Non-pigmented ciliary epithelial cell (primary cell): ENCODE measurements at regions not wholly inside any gene's neighbourhood (a gene's known extent, or its start where the extent isn't known, plus 50 kb on each side); places are given as distances from the start of the nearest gene placed in this dataset.
"Not testable (repeated sequence)": the region's sequence is repeated elsewhere in the genome, so short reads cannot be mapped to it uniquely, and the experiment has no call there.

Source experiments
- DNase-seq: peaks from one replicate; pipeline ENCODE4 v3.0.0-alpha.2; 2010; ENCODE audit warnings: low read depth

DNA sequence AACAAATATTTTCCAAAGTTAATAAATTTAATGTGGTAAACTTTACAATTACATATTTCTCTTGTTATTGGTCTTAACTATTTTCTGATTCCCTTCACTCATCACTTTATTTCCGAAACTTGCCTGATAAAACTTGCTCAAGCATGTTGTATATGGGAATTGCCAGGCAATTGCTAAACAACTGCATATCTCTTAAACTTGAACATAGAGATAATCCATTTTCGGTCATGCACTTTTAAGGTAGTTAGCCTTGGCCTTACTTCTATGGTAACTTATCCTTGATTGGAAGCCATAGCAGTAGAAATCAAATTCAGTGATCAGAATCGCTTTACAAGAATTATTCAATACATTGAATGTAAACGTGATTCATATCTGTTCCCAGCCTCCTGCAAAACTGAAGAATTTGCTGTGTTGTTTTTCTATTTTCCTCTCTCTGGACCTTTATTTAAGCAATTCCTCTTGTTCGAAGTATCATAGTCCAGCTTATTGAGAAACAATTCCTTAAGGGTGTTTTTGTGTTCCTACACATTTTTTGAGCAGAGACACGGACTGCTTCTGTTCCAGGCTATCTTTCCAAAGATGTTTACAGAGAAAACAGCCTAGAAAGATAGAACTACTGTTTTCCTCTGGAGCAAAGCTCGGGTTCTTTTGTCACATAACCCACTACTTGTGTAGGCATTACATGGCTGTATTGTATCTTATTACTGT, 674.3 kb downstream of the IRS1 start:
- DNase-seq = no peak

DNA sequence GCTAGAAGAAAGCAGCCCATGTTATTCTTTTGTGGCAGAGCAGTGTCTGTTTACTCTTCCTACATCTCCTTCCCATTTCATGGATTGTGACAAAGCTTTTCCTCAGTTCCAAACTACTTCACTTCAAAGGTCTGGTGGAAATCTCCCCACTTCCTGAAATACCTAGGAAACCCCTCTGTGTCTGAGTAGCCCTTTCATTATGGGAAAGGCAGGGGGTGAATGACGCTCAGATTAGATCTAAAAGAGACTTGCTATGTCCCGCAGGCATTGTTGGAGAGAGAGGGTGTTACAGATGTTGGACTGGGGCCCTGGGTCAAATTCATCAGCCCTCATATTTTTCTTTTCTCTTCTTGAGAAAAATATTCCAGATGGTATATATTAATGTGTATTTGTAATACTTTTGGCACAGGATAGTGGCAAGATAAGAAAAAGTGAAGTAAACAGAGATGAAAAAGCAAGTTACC, 675.0 kb downstream of the IRS1 start:
- DNase-seq = no peak

DNA sequence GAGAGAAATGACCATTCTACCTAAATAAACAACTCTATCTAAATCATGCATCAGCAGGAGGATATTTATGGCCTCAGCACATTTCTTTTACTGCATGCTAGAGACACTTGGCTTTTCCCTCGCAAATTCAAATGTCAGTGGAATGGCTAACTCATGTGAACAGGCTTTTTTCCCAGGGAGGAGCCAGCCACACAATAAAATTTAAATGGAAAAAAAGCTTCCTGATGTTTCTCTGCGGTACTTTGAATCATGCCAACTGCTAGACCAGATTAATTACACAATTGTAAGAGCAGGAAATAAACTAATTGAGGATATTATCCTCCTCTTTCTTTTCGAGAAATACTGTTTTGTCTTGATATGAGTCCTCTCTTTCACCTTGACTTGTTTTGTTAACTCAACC, 676.3 kb downstream of the IRS1 start:
- no peak for DNase-seq

DNA sequence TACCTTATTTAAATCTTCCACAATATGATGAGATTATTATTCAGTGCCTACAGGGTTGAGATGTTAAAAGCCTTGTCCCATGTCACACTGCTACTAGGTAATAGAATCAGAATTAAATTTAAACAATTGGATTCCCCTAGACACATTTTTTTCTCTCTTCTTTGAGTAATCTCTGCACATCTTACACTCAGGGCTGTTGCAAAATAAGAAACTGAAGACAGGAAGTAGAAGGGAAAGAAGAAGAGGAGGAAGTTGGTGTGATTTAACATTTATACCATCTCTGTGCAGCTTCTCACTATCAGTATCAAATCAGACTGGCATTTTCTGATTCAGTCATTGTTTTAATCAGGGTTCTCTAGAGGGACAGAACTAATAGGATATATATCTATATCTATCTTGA, 677.6 kb downstream of the IRS1 start:
- DNase-seq = no peak

DNA sequence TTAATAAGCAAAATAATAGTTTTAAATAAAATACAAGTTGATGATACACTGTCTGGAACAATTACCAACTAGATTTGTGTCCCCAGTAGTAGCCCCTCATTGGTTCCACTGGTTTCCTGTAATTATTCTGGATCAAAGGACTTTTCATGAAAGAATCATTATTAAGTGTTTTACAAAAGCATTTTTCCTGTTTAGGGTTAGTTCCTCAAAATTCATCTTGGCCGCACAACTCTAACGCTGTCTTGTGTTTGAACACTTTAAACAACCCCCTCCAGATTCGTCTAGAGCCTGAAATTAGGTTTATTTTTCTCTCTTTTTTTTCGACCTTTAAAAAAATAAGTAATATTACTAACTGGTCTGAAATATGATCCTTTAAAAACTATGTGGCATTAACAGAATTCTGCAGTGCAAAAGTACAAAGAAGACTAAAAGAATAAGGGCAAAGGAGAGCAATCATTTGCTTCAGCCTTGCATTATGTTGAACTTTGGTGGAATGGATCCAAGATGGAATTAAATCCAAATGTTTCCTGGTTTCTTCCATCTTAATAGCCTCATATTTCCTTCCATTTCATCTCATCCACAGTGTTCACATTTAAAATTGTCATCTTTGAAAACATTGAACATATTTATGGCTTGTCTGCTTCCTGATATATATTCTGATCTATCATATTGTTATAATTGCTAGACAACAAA, 678.4 kb downstream of the IRS1 start:
- no peak for DNase-seq

DNA sequence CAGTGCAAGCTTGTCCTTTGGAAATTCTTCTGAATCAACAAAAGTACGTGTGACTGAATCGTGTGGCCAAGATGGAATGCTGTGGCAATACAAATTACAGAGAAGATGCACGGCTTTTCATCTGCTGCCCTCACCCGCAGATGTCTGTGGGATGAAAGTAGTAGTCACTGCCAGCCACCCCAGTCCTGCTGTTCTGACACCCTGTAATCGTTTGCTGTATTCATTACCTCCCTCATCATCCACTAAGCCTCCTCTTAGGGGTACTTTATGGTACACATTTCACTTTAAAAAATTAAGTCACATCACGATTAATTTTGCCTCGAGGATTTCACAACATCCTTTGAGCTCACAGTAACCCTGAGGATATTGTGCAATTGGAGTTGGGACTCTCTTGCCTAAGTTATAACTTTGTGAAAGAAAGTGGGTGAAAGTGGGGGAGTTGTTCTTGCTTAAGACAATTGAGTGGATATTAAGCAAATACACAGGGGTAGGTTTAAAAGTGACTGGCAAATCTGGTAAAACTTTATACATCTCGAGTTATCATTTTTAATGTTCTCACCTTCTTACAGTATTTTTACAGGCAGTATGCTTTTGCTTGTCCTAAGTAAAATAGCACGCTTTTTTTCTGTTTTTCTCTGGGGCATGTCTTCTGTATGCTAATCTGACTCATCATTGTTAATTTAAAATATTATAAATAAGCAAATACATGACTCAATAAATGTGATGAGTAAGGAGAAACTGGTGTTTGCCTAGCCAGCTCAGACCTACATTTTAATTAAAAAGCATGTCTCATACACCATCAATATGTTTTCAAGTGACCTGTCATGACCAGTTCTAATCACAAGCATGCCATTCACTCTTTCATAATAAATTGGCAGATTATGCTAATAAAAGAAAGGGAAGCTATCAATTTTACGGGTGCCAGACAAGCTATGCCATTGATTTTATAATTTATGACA, 680.9 kb downstream of the IRS1 start:
- DNase-seq = peak; percentile 61

DNA sequence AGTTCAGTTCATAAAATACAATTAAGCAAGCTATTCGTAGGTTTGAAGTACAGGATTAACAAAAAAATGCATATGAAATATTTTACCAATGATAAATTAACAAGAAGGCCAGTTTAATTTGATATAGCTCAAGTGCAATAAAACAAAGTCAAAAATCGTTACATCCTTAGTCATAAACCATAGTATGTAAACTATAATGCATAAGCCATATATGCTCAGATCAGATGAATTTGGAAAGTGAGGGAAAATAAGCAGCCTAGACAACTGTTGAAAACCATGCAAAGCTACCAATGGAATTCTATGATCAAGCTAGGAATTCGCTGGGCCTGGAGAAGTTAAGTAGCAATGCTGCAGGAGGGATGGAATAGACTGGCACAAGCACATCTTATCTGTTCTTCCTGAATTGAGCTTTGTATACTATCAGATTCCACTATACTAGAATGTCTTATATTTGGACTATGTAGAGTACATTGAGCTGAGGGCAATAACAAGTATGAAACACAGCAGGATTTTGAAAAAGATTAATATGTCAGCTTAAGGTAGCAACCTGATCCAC, 682.0 kb downstream of the IRS1 start:
- no peak for DNase-seq

DNA sequence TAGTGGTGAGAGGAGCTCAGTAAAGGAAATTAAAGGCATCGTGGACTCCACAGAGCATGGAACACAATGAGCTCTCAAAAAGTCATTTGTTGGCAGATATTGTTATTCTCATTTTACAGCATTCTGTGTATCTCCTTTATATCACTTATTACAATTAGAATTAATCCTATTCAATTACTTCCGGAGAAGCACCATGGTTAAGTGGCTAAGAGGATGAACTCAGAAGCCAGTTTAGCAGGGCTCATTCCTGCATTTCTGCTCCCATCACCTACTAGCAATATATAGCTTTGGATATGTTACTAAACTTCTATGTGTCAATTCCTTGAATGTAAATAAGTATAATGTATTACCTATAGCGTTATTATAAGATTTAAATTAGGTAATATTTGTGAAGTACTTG, 683.3 kb downstream of the IRS1 start:
- DNase-seq = no peak

DNA sequence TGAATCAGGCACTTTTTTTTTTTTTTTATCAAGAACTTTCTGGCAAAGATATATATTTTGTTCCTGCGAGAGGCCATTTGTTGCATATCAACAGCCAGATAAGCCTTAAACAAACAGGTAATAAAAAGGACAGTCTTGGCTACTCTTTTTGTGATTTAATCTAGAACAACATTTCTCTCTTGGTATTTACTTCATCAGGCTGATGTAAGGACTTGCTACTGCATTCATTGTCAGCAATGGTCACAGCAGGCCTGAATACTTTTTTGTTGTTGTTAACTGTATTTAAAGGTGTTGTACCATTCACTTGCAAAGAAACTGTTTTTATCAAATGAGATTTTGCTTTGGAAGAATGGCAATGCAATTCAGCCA, 683.8 kb downstream of the IRS1 start:
- no peak for DNase-seq

DNA sequence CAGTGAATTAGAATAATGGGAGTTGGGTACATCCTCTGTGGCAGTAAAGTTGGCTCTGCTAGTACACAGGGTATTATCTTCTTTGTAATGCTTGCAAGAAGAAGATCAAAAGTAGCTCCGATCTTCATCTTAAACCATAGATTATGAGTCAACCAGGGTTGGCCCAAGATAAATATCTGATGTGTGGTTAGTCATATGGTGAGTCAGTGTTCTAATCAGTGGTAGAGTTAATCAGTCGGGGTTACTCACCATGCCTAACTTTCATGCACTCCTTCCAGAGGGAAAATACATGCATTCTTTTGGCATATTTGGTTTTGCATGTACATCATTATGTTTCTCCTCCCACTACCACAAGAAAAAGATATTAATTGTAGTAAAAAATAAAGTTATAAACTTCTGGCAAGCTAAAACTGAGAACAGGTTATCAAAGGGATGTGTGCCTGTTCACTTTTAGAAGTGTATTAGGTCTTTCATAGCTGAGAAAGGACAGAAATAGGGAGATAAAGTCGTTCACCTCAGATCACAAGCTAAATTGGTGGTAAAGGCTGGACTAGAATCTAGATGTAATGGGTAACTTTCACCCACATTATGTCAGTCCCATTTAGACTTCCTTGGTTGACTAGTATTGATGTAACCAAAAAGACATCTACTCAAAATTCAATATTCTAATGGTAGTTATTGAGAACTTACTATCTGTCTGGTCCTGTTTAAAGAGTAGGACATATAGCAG, 684.4 kb downstream of the IRS1 start:
- DNase-seq = peak; percentile 99

DNA sequence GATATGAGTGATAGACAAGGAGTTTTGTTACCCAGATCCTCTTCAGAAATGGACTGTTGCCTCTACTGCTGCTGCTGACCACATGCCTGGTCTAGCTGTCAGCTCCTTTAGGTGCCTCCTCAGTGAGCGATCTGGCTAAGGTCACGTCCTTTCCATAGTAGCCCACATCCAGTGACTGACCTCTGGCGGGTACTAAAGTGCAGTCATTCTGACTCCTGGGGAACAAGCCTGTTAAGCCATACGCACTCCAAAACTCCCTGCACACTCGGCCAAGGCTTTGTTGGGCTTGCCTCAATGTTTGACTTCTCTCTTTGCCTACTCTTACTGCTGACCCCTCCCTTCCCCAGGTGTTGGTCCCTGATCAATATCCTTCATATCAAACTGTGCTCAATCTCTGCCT, 685.2 kb downstream of the IRS1 start:
- DNase-seq = no peak

DNA sequence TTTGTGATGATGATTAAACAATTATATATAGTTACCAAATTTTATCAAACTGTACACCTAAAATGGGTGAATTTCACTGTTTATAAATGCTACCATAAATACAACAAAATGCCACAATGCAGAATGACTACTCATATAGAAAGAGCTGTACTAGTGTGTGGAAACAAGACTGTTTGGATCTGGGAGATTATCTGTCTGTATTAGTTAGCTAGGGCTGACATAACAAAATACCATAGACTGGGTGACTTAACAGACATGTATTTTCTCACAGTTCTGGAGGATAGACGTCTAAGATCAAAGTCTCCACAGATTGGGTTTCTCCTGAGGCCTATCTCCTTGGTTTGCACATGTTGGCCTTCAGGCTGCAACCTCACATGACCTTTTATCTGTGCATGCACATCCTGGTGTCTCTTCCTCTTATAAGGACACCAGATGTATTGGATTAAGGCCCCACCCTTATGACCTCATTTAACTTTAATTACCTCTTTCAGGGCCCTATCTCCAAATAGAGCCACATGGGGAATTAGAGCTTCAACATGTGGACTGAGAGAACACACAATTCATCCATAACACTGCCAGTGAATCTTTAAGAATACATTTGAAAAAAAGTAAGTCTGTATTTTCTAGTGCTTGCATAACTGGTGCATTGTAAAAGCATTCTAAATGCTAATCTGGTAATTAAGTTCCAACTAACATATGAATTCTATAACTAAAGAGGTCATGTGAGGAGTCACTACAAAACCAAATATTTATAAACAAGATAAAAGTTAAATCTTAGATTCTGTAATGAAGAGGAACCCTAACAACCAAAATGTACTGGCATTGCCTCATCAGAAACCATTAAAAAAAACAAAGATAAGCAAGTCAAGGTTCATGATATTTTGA, 699.6 kb downstream of the NYAP2 start:
- no peak for DNase-seq

DNA sequence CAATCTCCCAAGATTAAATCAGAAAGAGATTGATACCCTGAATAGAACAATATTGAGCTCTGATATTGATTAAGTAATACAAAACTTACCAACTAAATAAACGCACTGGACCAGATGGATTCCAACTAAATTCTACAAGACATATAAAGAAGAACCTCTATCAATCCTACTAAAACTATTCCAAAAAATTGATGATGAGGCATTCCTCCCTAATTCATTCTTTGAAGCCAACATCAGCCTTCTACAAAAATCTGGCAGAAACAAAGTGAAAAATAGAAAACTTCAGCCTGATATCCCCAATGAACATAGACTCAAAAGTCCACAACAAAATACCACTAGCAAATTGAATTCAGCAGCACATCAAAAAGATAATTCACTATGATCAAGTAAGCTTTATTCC, 695.5 kb downstream of the NYAP2 start:
- no peak for DNase-seq

DNA sequence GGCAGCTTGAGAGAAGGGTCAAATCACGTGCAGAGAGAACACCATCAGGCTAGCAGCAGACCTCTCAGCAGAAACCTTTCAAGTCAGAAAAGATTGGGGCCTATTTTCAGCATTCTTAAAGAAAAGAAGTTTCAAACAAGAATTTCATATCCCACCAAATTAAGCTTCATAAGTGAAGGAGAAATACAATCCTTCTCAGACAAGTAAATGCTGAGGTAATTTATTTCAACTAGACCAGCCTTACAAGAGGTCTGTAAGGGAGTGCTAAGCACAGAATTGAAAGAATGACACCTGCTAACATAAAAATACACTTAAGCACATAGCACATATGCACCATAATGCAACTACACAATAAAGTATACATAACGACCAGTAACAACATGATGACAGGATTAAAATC, 693.9 kb downstream of the NYAP2 start:
- DNase-seq = no peak

DNA sequence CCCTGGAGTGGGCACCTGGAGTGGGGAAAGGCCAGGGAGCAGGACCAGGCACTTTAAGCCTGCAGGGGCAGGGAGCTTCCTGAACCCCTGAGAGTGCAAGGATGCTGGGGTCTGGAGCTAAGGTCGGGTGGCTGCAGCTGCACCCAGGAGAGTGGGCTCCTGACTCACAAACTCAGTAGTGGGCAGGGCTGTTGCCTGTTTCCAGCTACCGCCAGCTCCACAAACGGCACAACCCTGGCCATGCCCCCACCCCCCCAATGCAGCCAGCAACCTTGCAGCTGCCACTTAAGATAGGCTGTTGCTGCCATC, 688.8 kb downstream of the NYAP2 start:
- DNase-seq = no peak

DNA sequence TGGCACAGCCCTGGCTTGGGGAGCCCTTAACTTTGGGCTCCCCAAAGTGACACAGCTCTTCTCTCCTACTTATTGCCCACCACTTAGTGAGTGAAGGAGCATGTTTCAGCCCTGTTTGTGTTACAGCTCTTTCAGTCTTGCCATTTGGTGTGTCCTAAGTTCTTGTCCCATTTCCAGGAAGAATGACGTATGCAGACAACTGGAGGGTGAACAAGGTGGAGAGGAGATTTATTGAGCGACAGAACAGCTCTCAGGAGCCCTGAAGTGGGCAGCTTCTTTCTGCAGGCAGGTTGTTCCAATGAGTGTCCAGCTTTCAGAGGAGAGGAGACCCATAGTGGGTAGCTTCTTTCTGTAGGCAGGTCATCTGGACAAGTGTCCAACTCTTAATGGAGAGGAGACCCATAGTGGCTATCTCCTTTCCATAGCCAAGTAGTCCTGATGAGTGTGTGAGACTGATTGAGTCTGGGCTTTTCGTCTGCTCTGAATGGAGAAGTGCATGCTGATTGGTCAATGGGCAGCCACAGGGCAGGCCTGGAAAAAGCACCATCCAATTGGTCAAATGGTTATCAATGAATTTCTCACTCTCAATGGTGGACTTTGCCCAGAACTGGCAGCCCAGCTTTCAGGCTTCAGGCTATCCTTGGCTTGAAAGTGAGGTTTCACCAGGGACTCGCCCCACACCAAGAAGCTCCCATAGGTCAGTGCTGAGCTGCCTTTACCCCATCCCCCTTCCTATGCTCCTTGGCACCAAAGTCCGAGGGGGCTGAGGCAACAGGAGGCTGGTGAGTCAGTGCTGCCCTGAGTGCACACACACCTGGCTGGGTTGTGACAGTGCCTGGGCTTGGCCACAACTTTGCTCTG, 688.2 kb downstream of the NYAP2 start:
- no peak for DNase-seq

DNA sequence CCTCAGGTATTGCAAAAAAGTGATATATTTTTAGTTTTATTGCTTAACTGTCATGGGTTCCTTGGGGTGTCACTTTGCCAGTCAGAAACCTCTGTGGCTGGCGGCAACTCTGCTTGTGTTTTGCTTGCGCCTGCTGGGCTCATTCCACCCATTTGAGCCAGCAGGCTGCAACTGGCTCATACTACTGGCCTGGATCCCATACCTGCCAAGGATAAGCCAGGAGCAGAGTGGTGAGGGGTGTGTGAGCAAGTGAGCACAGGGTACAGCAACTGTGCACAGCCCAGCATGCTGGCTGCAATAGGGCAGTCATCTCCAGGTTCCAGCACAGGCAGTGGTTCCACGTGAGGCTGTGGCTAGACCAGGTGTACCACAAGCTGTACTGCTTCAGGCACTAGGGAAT, 687.5 kb downstream of the NYAP2 start:
- DNase-seq = no peak

DNA sequence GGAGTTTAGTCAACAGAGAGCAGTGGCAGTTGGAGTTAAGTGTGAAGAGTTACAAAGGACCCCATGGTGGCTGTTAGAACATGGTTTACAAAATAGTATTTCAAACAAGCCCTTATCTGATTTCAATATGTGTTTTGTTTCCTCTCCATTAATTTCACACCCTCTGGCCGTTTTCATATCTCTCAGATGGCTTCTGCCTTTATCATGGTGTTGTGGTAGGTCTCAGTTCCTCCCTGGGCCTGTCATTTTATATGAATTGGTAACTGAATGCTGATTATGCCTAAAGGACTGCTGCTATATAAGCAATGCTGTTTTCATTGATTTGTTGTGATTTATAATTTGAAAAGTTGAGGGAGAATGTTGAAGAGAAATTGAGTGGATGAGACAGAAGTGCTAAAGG, 686.7 kb downstream of the NYAP2 start:
- DNase-seq = no peak

DNA sequence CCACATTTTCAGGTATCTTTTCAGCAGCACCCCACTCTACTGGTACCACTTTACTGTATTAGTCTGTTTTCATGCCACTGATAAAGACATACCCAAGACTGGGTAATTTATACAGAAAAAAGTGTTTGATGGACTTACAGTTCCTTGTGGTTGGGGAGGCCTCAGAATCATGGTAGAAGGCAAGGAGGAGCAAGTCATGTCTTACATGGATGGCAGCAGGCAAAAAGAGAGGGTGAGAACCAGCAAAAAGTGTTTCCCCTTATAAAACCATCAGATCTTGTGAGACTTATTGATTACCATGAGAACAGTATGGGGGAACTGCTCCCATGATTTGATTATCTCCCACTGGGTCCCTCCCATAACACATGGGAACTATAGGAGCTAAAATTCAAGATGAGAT, 685.9 kb downstream of the NYAP2 start:
- not testable (repeated sequence) for DNase-seq

DNA sequence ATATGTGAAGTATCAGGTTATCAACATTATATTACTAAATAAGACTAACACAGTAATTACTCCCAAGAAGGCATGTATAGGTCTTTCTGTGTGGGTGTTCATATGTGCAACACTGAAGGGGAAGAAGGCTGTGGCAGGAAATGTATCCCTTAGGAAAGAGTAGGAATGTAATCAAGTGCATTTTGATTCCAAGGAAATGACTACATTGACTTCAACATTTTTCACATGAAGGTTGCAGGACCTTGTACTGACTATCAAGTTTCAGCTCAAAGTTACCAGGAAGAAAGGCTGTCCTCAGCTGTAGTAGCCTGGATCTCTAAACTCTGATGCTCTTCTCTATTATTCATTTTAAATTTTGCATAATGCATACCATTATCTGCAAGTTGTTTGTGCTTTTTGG, 680.8 kb downstream of the NYAP2 start:
- DNase-seq = peak; percentile 72
